ENCODE measurements at regions not wholly inside any gene's neighbourhood (a gene's known extent, or its start where the extent isn't known, plus 50 kb on each side); places are given as distances from the start of the nearest gene placed in this dataset.

- TF ChIP-seq CTCF (IDR thresholded peaks at IDR 0.05) (no peak), POLR2A (IDR thresholded peaks at IDR 0.05) (no peak), POLR2AphosphoS5 (IDR thresholded peaks at IDR 0.05) (no peak), EP300 (IDR thresholded peaks at IDR 0.05) (no peak)
Observed at GRCh38 chr6:63418741-63419140, 99.0 kb upstream of the LGSN start.
